Loucy (cell line): ENCODE measurements at regions not wholly inside any gene's neighbourhood (a gene's known extent, or its start where the extent isn't known, plus 50 kb on each side); places are given as distances from the start of the nearest gene placed in this dataset.

Source experiments
- H2AFZ ChIP-seq: fragments of 200-600 bp; sonication (generic); 2 replicates; pipeline ENCODE4 v1.6.0; 2016; ENCODE audit warnings: antibody characterized with exemption, mild to moderate bottlenecking, low read length, moderate library complexity
- H3F3A ChIP-seq: fragments of 200-600 bp; 2 replicates; pipeline ENCODE4 v1.6.0; 2016; ENCODE audit warnings: antibody characterized with exemption, low read depth, mild to moderate bottlenecking
- H3K27me3 ChIP-seq: fragments of 200-600 bp; sonication (generic); 2 replicates; pipeline ENCODE4 v1.6.1; 2014; ENCODE audit warnings: low read length, mild to moderate bottlenecking; ENCODE audit not compliant: insufficient read depth, poor library complexity, severe bottlenecking
- H3K36me3 ChIP-seq: fragments of 200-600 bp; sonication (generic); 2 replicates; pipeline ENCODE4 v1.6.1; 2016; ENCODE audit warnings: low read length; ENCODE audit not compliant: insufficient read depth
- H3K4me1 ChIP-seq: fragments of 200-600 bp; sonication (generic); 2 replicates; pipeline ENCODE4 v1.5.1; 2014; ENCODE audit warnings: low read length, mild to moderate bottlenecking; ENCODE audit not compliant: insufficient read depth, poor library complexity, severe bottlenecking
- H3K4me2 ChIP-seq: fragments of 200-600 bp; sonication (generic); 2 replicates; pipeline ENCODE4 v1.6.0; 2014; ENCODE audit warnings: antibody characterized with exemption, low read length, low read depth, mild to moderate bottlenecking; ENCODE audit not compliant: poor library complexity, severe bottlenecking
- H3K4me3 ChIP-seq: fragments of 200-600 bp; sonication (generic); 2 replicates; pipeline ENCODE4 v1.5.1; 2014; ENCODE audit warnings: low read length, mild to moderate bottlenecking, mixed read lengths; ENCODE audit not compliant: poor library complexity, severe bottlenecking
- H3K79me2 ChIP-seq: fragments of 200-600 bp; sonication (generic); 2 replicates; pipeline ENCODE4 v1.6.1; 2014; ENCODE audit warnings: low read length; ENCODE audit not compliant: insufficient read depth
- H3K9ac ChIP-seq: fragments of 200-600 bp; sonication (generic); 2 replicates; pipeline ENCODE4 v1.6.0; 2014; ENCODE audit warnings: mild to moderate bottlenecking, low read depth, low read length, moderate library complexity; ENCODE audit not compliant: poor library complexity, severe bottlenecking
- H3K9me2 ChIP-seq: fragments of 200-600 bp; sonication (generic); replicated peaks from 2 replicates; pipeline ENCODE4 v1.6.1; 2016; ENCODE audit warnings: low read depth, low read length, mixed read lengths
- H3K9me3 ChIP-seq: fragments of 200-600 bp; sonication (generic); 2 replicates; pipeline ENCODE4 v1.6.1; 2014; ENCODE audit warnings: mild to moderate bottlenecking, antibody characterized with exemption, low read length, low read depth; ENCODE audit not compliant: insufficient read depth
- H4K20me1 ChIP-seq: fragments of 200-600 bp; sonication (generic); 2 replicates; pipeline ENCODE4 v1.6.0; 2014; ENCODE audit warnings: antibody characterized with exemption, low read length, mild to moderate bottlenecking; ENCODE audit not compliant: insufficient read depth, poor library complexity, severe bottlenecking
- EZH2phosphoT487 ChIP-seq: fragments of 200-600 bp; IDR thresholded peaks from 2 replicates; pipeline ENCODE4 v1.6.1; 2018; ENCODE audit warnings: antibody characterized with exemption, mild to moderate bottlenecking, moderate library complexity, borderline replicate concordance
- TF ChIP-seq, protein P1 (sequence below): fragments of 200-600 bp; sonication (generic); conservative IDR thresholded peaks from 2 replicates; pipeline ENCODE4 v1.5.1; 2014; ENCODE audit warnings: mild to moderate bottlenecking, antibody characterized with exemption, low read length

DNA sequence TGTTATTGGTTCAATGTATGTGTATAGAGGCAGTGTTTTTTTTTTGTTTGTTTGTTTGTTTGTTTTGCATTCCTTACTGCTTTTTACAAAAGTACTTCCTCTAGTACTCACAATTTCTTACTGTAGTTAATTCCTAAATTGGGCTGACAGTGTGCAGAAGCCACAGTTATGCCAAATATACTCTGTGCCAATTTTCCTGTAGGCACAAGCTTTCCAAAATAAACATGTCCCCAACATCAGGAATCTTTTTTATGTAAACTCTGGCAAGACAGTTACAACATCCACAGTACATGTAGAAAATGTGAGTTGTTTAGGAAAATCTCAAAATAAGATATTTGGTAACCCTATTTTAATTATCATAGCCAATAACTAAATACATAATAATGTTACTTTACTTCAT is 161.6 kb upstream of the TSLP start:
- Histone ChIP-seq H3K4me1 (no peaks in the 10 kb centered on the region), H3K27me3 (no peaks in the 10 kb centered on the region), H3K9ac (no peak overlapping the region), H2AFZ (no peak overlapping the region), H3F3A (no peaks in the 10 kb centered on the region), H3K79me2 (no peaks in the 10 kb centered on the region), H3K36me3 (no peaks in the 10 kb centered on the region), H3K4me3 (no peak overlapping the region), H3K9me3 (no peaks in the 10 kb centered on the region), H4K20me1 (no peaks in the 10 kb centered on the region), H3K4me2 (no peak overlapping the region), H3K9me2 (no peaks in the 10 kb centered on the region)
- no peak for TF ChIP-seq EZH2phosphoT487
- TF ChIP-seq, protein P1, sequence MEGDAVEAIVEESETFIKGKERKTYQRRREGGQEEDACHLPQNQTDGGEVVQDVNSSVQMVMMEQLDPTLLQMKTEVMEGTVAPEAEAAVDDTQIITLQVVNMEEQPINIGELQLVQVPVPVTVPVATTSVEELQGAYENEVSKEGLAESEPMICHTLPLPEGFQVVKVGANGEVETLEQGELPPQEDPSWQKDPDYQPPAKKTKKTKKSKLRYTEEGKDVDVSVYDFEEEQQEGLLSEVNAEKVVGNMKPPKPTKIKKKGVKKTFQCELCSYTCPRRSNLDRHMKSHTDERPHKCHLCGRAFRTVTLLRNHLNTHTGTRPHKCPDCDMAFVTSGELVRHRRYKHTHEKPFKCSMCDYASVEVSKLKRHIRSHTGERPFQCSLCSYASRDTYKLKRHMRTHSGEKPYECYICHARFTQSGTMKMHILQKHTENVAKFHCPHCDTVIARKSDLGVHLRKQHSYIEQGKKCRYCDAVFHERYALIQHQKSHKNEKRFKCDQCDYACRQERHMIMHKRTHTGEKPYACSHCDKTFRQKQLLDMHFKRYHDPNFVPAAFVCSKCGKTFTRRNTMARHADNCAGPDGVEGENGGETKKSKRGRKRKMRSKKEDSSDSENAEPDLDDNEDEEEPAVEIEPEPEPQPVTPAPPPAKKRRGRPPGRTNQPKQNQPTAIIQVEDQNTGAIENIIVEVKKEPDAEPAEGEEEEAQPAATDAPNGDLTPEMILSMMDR: no peak

- H3K4me2 ChIP-seq: no peak overlapping the region
- no peaks in the 10 kb centered on the region for H3K79me2 ChIP-seq
- no peak overlapping the region for H3K9ac ChIP-seq
- no peaks in the 10 kb centered on the region for H3K9me3 ChIP-seq
- no peak overlapping the region for H3K4me3 ChIP-seq
- H3K4me1 ChIP-seq: peaks cover 13% of the 10 kb centered on the region
- no peak overlapping the region for H2AFZ ChIP-seq
- no peaks in the 10 kb centered on the region for H4K20me1 ChIP-seq
- no peaks in the 10 kb centered on the region for H3K9me2 ChIP-seq
- TF ChIP-seq, protein P1: no peak
- no peak for TF ChIP-seq EZH2phosphoT487
- no peaks in the 10 kb centered on the region for H3F3A ChIP-seq
- H3K27me3 ChIP-seq: no peaks in the 10 kb centered on the region
- no peaks in the 10 kb centered on the region for H3K36me3 ChIP-seq
These were observed 158.3 kb upstream of the TSLP start for GRCh38 chr5:110913221-110913620.

GRCh38 chr5:110916381-110917049 is 155.0 kb upstream of the TSLP start:
- no peaks in the 10 kb centered on the region for H3F3A ChIP-seq
- H3K4me2 ChIP-seq: peak overlapping the region; percentile 44
- no peaks in the 10 kb centered on the region for H3K36me3 ChIP-seq
- H3K9me3 ChIP-seq: no peaks in the 10 kb centered on the region
- H3K4me1 ChIP-seq: peaks cover 13% of the 10 kb centered on the region
- no peak overlapping the region for H2AFZ ChIP-seq
- no peaks in the 10 kb centered on the region for H3K79me2 ChIP-seq
- TF ChIP-seq, protein P1: no peak
- TF ChIP-seq EZH2phosphoT487: no peak
- no peak overlapping the region for H3K9ac ChIP-seq
- H3K9me2 ChIP-seq: no peaks in the 10 kb centered on the region
- H3K27me3 ChIP-seq: no peaks in the 10 kb centered on the region
- no peak overlapping the region for H3K4me3 ChIP-seq
- H4K20me1 ChIP-seq: no peaks in the 10 kb centered on the region
